A549 (cell line): ENCODE measurements at regions not wholly inside any gene's neighbourhood (a gene's known extent, or its start where the extent isn't known, plus 50 kb on each side); places are given as distances from the start of the nearest gene placed in this dataset.

Experiments used
- ATAC-seq, 2 experiments: fragments of 200-7000 bp in 1 of 2; fragments of >200 bp in 1 of 2; cut with Nextera tagmentation in 1 of 2; cut with Tn5 transposase in 1 of 2; 3 replicates each; pipeline versions ENCODE4 v1.8.0 to v1.9.1; 2018 to 2020; ENCODE audit warnings: mild to moderate bottlenecking in 1 of 2, moderate library complexity in 1 of 2
- CTCF ChIA-PET: fragments of 300-600 bp; sonication (Branson Sonifier 250); formaldehyde crosslinking; extraction: SDS; loops from one replicate; lab custom pipeline; 2021; ENCODE audit warnings: antibody characterized with exemption, inconsistent platforms; lab: Yijun Ruan, JAX
- POLR2A ChIA-PET: fragments of 350-600 bp; formaldehyde crosslinking; extraction: SDS; loops from one replicate; lab custom pipeline; 2021; ENCODE audit warnings: antibody characterized with exemption, inconsistent platforms; lab: Yijun Ruan, JAX
- DNase-seq, 2 experiments: peaks; one replicate each; pipeline versions ENCODE4 v3.0.0 to v3.0.0-alpha.2; 2011 to 2016; ENCODE audit warnings: low read depth in 1 of 2, low spot score in 1 of 2
- FAIRE-seq: peaks from 2 replicates; lab custom pipeline; 2011; peaks lifted over from hg19 to GRCh38; lab: Jason Lieb, UNC
- H3K27ac ChIP-seq, 2 experiments: fragments of >200 bp; sonication (Bioruptor Twin); formaldehyde crosslinking; 3 replicates each; pipeline ENCODE4 v1.5.1; 2016 to 2017
- H3K4me1 ChIP-seq: fragments of >200 bp; sonication (Bioruptor Twin); formaldehyde crosslinking; 3 replicates; pipeline ENCODE4 v1.6.1; 2016
- H3K4me2 ChIP-seq: fragments of >200 bp; sonication (Bioruptor Twin); formaldehyde crosslinking; 3 replicates; pipeline ENCODE4 v1.6.1; 2016
- H3K4me3 ChIP-seq: fragments of >200 bp; sonication (Bioruptor Twin); formaldehyde crosslinking; 3 replicates; pipeline ENCODE4 v1.5.1; 2016
- H3K9me3 ChIP-seq: fragments of >200 bp; sonication (Bioruptor Twin); formaldehyde crosslinking; 3 replicates; pipeline ENCODE4 v1.6.1; 2016
- CBX2 ChIP-seq: fragments of 200-600 bp; sonication (generic); IDR thresholded peaks from 2 replicates; pipeline ENCODE4 v1.6.1; 2016; ENCODE audit warnings: low read depth, mild to moderate bottlenecking, borderline replicate concordance
- CHD2 ChIP-seq: fragments of 150-350 bp; IDR thresholded peaks from 2 replicates; pipeline ENCODE4 v1.6.1; 2014; ENCODE audit warnings: low read length; ENCODE audit not compliant: partially characterized antibody
- EHF ChIP-seq: fragments of 250-450 bp; sonication (Bioruptor Pico); IDR thresholded peaks from 2 replicates; pipeline ENCODE4 v1.5.0; 2020; ENCODE audit warnings: mild to moderate bottlenecking
- EP300 ChIP-seq, 2 experiments: fragments of >200 bp; sonication (Bioruptor Twin); formaldehyde crosslinking; IDR thresholded peaks; 2 replicates in 1 of 2; 3 replicates in 1 of 2; pipeline ENCODE4 v1.6.1; 2016 to 2017
- ESRRA ChIP-seq: fragments of 150-350 bp; IDR thresholded peaks from 2 replicates; pipeline ENCODE4 v1.6.1; 2014; ENCODE audit warnings: mild to moderate bottlenecking, low read length, borderline replicate concordance
- FOSL2 ChIP-seq, 2 experiments: fragments of 450-650 bp in 1 of 2; fragments of >200 bp in 1 of 2; sonication (Bioruptor Twin) in 1 of 2; formaldehyde crosslinking; IDR thresholded peaks; 2 replicates each; pipeline versions ENCODE4 v1.5.0 to v1.6.1; 2016 to 2020; ENCODE audit warnings: mild to moderate bottlenecking in 1 of 2, moderate library complexity in 1 of 2
- FOXS1 ChIP-seq: fragments of 250-450 bp; sonication (Bioruptor Pico); IDR thresholded peaks from 2 replicates; pipeline ENCODE4 v1.5.0; 2020; ENCODE audit warnings: mild to moderate bottlenecking, moderate library complexity
- HEYL ChIP-seq: fragments of 250-450 bp; sonication (Bioruptor Pico); IDR thresholded peaks from 2 replicates; pipeline ENCODE4 v1.8.0; 2021; ENCODE audit warnings: mild to moderate bottlenecking, moderate library complexity
- HOXA7 ChIP-seq: fragments of 250-450 bp; sonication (Bioruptor Pico); IDR thresholded peaks from 2 replicates; pipeline ENCODE4 v1.5.0; 2020; ENCODE audit warnings: mild to moderate bottlenecking, moderate library complexity
- HOXB13 ChIP-seq: fragments of 250-450 bp; sonication (Bioruptor Pico); IDR thresholded peaks from 2 replicates; pipeline ENCODE4 v1.5.0; 2020; ENCODE audit warnings: low read depth, mild to moderate bottlenecking, moderate library complexity
- JUN ChIP-seq, 2 experiments: fragments of >200 bp; sonication (Bioruptor Twin); formaldehyde crosslinking; IDR thresholded peaks; 2 replicates in 1 of 2; 3 replicates in 1 of 2; pipeline ENCODE4 v1.6.1; 2016 to 2017
- JUNB ChIP-seq: fragments of >200 bp; sonication (Bioruptor Twin); formaldehyde crosslinking; IDR thresholded peaks from 2 replicates; pipeline ENCODE4 v1.6.1; 2016
- NFE2L2 ChIP-seq: fragments of 150-350 bp; conservative IDR thresholded peaks from 2 replicates; pipeline ENCODE4 v1.6.1; 2014; ENCODE audit warnings: low read length
- POLR2A ChIP-seq: IDR thresholded peaks from 2 replicates; pipeline ENCODE4 v1.6.1; 2012; ENCODE audit warnings: mild to moderate bottlenecking, low read length
- RAD21 ChIP-seq, 2 experiments: fragments of >200 bp in 1 of 2; sonication (Bioruptor Twin) in 1 of 2; formaldehyde crosslinking in 1 of 2; IDR thresholded peaks in 1 of 2; conservative IDR thresholded peaks in 1 of 2; 2 replicates in 1 of 2; 3 replicates in 1 of 2; pipeline ENCODE4 v1.6.1; 2012 to 2018; ENCODE audit warnings: inconsistent platforms in 1 of 2
- RARB ChIP-seq: fragments of 250-450 bp; sonication (Bioruptor Pico); IDR thresholded peaks from 2 replicates; pipeline ENCODE4 v1.8.0; 2021; ENCODE audit warnings: mild to moderate bottlenecking, moderate library complexity
- RFX5 ChIP-seq: fragments of 450-650 bp; IDR thresholded peaks from 2 replicates; pipeline ENCODE4 v1.7.1; 2014; ENCODE audit warnings: antibody characterized with exemption, mild to moderate bottlenecking, moderate library complexity
- SMC3 ChIP-seq: fragments of >200 bp; sonication (Bioruptor Twin); formaldehyde crosslinking; IDR thresholded peaks from 3 replicates; pipeline ENCODE4 v1.6.1; 2018; ENCODE audit warnings: inconsistent platforms
- TP53 ChIP-seq: fragments of 250-450 bp; sonication (Bioruptor Pico); IDR thresholded peaks from 2 replicates; pipeline ENCODE4 v1.5.0; 2021; ENCODE audit warnings: mild to moderate bottlenecking, moderate library complexity
- ZC3H11A ChIP-seq: fragments of 450-650 bp; IDR thresholded peaks from 2 replicates; pipeline ENCODE4 v1.6.1; 2014; ENCODE audit warnings: antibody characterized with exemption, mild to moderate bottlenecking
- WGBS: methylation state at CpG from one replicate; pipeline ENCODE4 v1.1.6; 2017; ENCODE audit errors: missing lambda C conversion rate; 5-methylcytosine and 5-hydroxymethylcytosine counted together
- TF ChIP-seq, protein P1 (sequence below): fragments of 150-350 bp; IDR thresholded peaks from 2 replicates; pipeline ENCODE4 v1.6.1; 2014; ENCODE audit warnings: low read depth, mild to moderate bottlenecking, low read length
- TF ChIP-seq, protein P2 (sequence below): fragments of >200 bp; sonication (Bioruptor Twin); formaldehyde crosslinking; IDR thresholded peaks from 2 replicates; pipeline ENCODE4 v1.6.1; 2016

DNA sequence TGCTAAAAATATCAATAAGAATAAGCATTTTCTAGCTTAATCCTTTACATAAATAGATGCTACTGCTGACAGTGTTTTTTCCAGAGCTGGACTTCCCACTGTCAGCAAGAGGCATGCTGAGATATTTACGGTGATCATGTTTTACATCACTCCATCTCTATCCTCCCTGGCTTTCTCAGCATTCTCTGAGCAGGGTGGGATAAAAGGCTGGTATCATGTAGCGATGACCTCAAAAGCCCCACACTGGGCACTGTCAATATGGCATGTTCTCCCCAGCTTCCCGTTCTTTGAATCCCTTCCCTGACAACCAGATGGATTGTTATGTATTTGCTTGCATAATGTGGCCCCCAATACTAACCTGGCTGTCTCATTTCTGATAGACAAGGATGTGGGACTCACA is 83.2 kb upstream of the EPHA4 start:
- Histone ChIP-seq H3K4me1 (no peaks in the 10 kb centered on the region), H3K4me3 (no peak overlapping the region)
- WGBS = 25% methylated on average over 3 of the region's 3 CpGs
- POLR2A ChIA-PET = no interaction called here
- CTCF ChIA-PET = interaction anchor here (0.6 kb wide), 1 partner anchor 83 kb away, joined by 3 read pairs; no protein-coding TSS in a partner anchor
- no peak for ATAC-seq
- no peak for DNase-seq
- TF ChIP-seq HEYL (CRISPR knock-in tag) = no peak
- TF ChIP-seq, protein P1, sequence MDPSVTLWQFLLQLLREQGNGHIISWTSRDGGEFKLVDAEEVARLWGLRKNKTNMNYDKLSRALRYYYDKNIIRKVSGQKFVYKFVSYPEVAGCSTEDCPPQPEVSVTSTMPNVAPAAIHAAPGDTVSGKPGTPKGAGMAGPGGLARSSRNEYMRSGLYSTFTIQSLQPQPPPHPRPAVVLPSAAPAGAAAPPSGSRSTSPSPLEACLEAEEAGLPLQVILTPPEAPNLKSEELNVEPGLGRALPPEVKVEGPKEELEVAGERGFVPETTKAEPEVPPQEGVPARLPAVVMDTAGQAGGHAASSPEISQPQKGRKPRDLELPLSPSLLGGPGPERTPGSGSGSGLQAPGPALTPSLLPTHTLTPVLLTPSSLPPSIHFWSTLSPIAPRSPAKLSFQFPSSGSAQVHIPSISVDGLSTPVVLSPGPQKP = no peak
- TF ChIP-seq FOSL2 (IDR thresholded peaks at IDR 0.05) = no peak
- TF ChIP-seq FOSL2 (CRISPR knock-in tag; IDR thresholded peaks at IDR 0.05) = no peak
- TF ChIP-seq, protein P2, sequence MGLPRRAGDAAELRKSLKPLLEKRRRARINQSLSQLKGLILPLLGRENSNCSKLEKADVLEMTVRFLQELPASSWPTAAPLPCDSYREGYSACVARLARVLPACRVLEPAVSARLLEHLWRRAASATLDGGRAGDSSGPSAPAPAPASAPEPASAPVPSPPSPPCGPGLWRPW = no peak
- no peak for TF ChIP-seq RARB
- TF ChIP-seq, all 56 proteins: peak for 0
- no peak for FAIRE-seq
- no peak overlapping the region for H3K4me2 ChIP-seq
- H3K9me3 ChIP-seq = no peaks in the 10 kb centered on the region
- no peak overlapping the region for H3K27ac ChIP-seq

GRCh38 chr2:221653182-221653581 is 81.1 kb upstream of the EPHA4 start:
- no peak overlapping the region for H3K4me3 ChIP-seq
- DNase-seq (no peak), FAIRE-seq (no peak), ATAC-seq (no peak)
- 0% methylated on average over 1 of the region's 1 CpG for WGBS
- H3K4me2 ChIP-seq = no peak overlapping the region
- CTCF ChIA-PET = no interaction called here
- POLR2A ChIA-PET = no interaction called here
- H3K27ac ChIP-seq = no peak overlapping the region
- no peaks in the 10 kb centered on the region for H3K9me3 ChIP-seq
- no peaks in the 10 kb centered on the region for H3K4me1 ChIP-seq
- TF ChIP-seq RFX5 = no peak
- TF ChIP-seq ZC3H11A = no peak
- no peak for TF ChIP-seq SMC3
- TF ChIP-seq FOXS1 (CRISPR knock-in tag) = no peak
- no peak for TF ChIP-seq NFE2L2
- no peak for TF ChIP-seq EHF (CRISPR knock-in tag)
- TF ChIP-seq TP53 (CRISPR knock-in tag) = no peak
- TF ChIP-seq HOXB13 (CRISPR knock-in tag) = no peak
- no peak for TF ChIP-seq POLR2A
- no peak for TF ChIP-seq CBX2
- TF ChIP-seq JUN (IDR thresholded peaks at IDR 0.05) = no peak
- TF ChIP-seq CHD2 = no peak
- TF ChIP-seq ESRRA = no peak
- no peak for TF ChIP-seq HOXA7 (CRISPR knock-in tag)
- no peak for TF ChIP-seq RAD21 (conservative IDR thresholded peaks at IDR 0.05 in 1 of 2, IDR thresholded peaks at IDR 0.05 in 1 of 2)
- TF ChIP-seq EP300 (IDR thresholded peaks at IDR 0.05) = no peak

GRCh38 chr2:221649051-221649775 is 77.1 kb upstream of the EPHA4 start:
- ATAC-seq (no peak), DNase-seq (no peak), FAIRE-seq (no peak)
- POLR2A ChIA-PET = no interaction called here
- Histone ChIP-seq H3K4me1 (no peaks in the 10 kb centered on the region), H3K4me3 (no peak overlapping the region), H3K4me2 (no peak overlapping the region), H3K27ac (no peak overlapping the region), H3K9me3 (no peaks in the 10 kb centered on the region)
- TF ChIP-seq, protein P1 = no peak
- TF ChIP-seq EP300 (IDR thresholded peaks at IDR 0.05) (no peak), JUNB (no peak)
- TF ChIP-seq, protein P2 = no peak
- CTCF ChIA-PET = no interaction called here
- WGBS = 43% methylated on average over 5 of the region's 5 CpGs
